Tibial nerve (tissue), 4 donors: ENCODE measurements at regions not wholly inside any gene's neighbourhood (a gene's known extent, or its start where the extent isn't known, plus 50 kb on each side); places are given as distances from the start of the nearest gene placed in this dataset.

Experiments
- DNase-seq, 2 donors: peaks; one replicate each; pipeline ENCODE4 v3.0.0-alpha.2; 2019; ENCODE audit warnings: low spot score in 2 of 2
- H3K27ac ChIP-seq, 4 donors: fragments of 200-600 bp; sonication (generic) in 3 of 4; one replicate each; pipeline ENCODE4 v1.5.1; 2017 to 2019; ENCODE audit warnings: mild to moderate bottlenecking in 1 of 4
- H3K27me3 ChIP-seq, 2 donors: fragments of 200-600 bp; sonication (generic) in 1 of 2; one replicate each; pipeline versions ENCODE4 v1.5.1 to v1.6.0; 2017 to 2019
- H3K36me3 ChIP-seq, 3 donors: fragments of 200-600 bp; sonication (generic); one replicate each; pipeline ENCODE4 v1.5.1; 2018 to 2019
- H3K4me1 ChIP-seq, 4 donors: fragments of 200-600 bp; sonication (generic) in 3 of 4; one replicate each; pipeline ENCODE4 v1.5.1; 2017 to 2019
- H3K4me3 ChIP-seq, 4 donors: fragments of 200-600 bp; sonication (generic) in 3 of 4; one replicate each; pipeline ENCODE4 v1.5.1; 2017 to 2019; ENCODE audit warnings: mild to moderate bottlenecking in 1 of 4, moderate library complexity in 1 of 4
- H3K9me3 ChIP-seq, 4 donors: fragments of 200-600 bp; sonication (generic) in 3 of 4; one replicate each; pipeline ENCODE4 v1.5.1; 2017 to 2019
- EP300 ChIP-seq, 2 donors: sonication (generic); formaldehyde crosslinking; IDR thresholded peaks; one replicate each; pipeline ENCODE4 v1.6.1; 2017; ENCODE audit warnings: antibody characterized with exemption in 2 of 2, mild to moderate bottlenecking in 1 of 2
- POLR2A ChIP-seq, 2 donors: fragments of 450-650 bp; IDR thresholded peaks; one replicate each; pipeline ENCODE4 v1.6.1; 2017; ENCODE audit warnings: antibody characterized with exemption in 2 of 2, mild to moderate bottlenecking in 2 of 2, moderate library complexity in 2 of 2
- WGBS, 2 donors: methylation state at CpG; one replicate each; pipeline ENCODE4 v1.1.5; 2018; 5-methylcytosine and 5-hydroxymethylcytosine counted together
- TF ChIP-seq, protein P1 (sequence below), 5 experiments: fragments of 200-600 bp in 3 of 5; fragments of 450-650 bp in 2 of 5; sonication (generic) in 3 of 5; IDR thresholded peaks; one replicate each; pipeline ENCODE4 v1.5.1; 2016 to 2019; ENCODE audit warnings: antibody characterized with exemption in 5 of 5, mild to moderate bottlenecking in 3 of 5, moderate library complexity in 2 of 5

DNA sequence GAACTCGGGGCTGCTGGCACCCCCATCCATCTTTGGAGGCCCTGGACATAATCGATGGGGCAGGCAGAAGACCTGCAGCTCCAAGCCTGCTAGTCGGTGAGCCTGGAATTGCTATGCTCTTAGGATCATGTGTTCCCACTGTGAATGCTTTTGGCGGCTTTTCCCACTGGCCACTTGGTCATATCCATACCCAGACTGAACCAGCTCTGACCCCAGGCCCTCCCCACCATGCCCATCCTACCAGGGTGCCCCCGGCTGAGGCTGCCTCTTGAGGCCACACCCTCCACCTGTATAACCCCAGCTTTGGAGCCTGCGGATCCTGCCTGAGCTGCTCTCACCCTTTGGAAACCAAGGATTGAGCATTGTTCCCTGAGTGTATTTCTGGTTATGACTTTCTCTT, 113.5 kb downstream of the TENT4A start:
- Histone ChIP-seq H3K27me3 (no peaks in the 10 kb centered on the region), H3K4me3 (no peak overlapping the region), H3K4me1 (no peaks in the 10 kb centered on the region), H3K36me3 (no peaks in the 10 kb centered on the region), H3K9me3 (peaks cover 0 to 14% (median 0%) of the 10 kb centered on the region in 4 donors), H3K27ac (no peak overlapping the region)
- 87 to 93% methylated on average over 6 of the region's 6 CpGs for WGBS, 2 donors
- DNase-seq: no peak
- TF ChIP-seq POLR2A (IDR thresholded peaks at IDR 0.05) (no peak), EP300 (IDR thresholded peaks at IDR 0.05) (no peak)
- TF ChIP-seq, protein P1, sequence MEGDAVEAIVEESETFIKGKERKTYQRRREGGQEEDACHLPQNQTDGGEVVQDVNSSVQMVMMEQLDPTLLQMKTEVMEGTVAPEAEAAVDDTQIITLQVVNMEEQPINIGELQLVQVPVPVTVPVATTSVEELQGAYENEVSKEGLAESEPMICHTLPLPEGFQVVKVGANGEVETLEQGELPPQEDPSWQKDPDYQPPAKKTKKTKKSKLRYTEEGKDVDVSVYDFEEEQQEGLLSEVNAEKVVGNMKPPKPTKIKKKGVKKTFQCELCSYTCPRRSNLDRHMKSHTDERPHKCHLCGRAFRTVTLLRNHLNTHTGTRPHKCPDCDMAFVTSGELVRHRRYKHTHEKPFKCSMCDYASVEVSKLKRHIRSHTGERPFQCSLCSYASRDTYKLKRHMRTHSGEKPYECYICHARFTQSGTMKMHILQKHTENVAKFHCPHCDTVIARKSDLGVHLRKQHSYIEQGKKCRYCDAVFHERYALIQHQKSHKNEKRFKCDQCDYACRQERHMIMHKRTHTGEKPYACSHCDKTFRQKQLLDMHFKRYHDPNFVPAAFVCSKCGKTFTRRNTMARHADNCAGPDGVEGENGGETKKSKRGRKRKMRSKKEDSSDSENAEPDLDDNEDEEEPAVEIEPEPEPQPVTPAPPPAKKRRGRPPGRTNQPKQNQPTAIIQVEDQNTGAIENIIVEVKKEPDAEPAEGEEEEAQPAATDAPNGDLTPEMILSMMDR (IDR thresholded peaks at IDR 0.05): no peak

DNA sequence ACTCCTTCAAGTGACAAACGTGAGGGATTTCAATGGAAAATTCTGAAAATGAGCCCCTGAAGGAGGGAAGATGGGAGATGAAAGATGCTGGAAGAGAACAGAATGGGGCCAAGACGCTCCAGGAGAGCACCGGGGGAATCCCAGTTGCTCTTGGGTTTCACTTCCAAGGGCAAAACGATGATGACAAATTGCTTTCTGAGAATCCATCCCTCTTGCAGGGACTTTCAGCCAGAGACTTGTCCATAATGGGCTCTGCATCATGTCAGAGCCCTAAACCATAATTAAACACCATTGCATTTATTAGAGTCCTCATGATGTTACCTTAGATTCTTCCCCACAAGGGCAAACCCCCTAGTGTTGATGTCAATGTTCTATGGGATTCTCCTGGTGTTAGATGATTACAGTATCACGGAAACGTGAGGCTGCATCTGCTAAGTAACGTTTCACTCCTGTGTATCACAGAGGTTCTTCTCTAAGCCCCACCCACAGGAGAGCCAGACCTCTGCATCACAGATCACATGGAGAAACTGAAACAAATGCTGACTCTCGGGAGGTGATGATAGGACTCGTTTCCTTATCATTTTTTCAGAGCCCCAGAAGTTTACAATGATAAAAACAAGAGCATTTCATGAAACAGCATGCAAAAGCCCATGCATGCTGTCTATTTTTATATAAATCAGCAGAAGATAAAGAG, 114.4 kb downstream of the TENT4A start:
- no peak for DNase-seq
- Histone ChIP-seq H3K27ac (no peak overlapping the region), H3K4me1 (no peaks in the 10 kb centered on the region), H3K36me3 (no peaks in the 10 kb centered on the region), H3K4me3 (peak overlapping the region in 2 of 4 donors; percentile 5 to 14), H3K9me3 (peaks cover 0 to 4% (median 0%) of the 10 kb centered on the region in 4 donors), H3K27me3 (no peaks in the 10 kb centered on the region)
- WGBS, 2 donors: 60 to 62% methylated on average over 9 of the region's 9 CpGs
- TF ChIP-seq, protein P1 (IDR thresholded peaks at IDR 0.05): no peak
- TF ChIP-seq EP300 (IDR thresholded peaks at IDR 0.05) (no peak), POLR2A (IDR thresholded peaks at IDR 0.05) (no peak)

- Histone ChIP-seq H3K4me3 (no peak overlapping the region), H3K9me3 (no peaks in the 10 kb centered on the region), H3K36me3 (no peaks in the 10 kb centered on the region), H3K4me1 (peaks cover 0 to 4% (median 0%) of the 10 kb centered on the region in 4 donors), H3K27me3 (no peaks in the 10 kb centered on the region), H3K27ac (no peak overlapping the region)
- 69 to 78% methylated on average over 5 of the region's 5 CpGs for WGBS, 2 donors
- no peak for DNase-seq
- TF ChIP-seq, protein P1 (IDR thresholded peaks at IDR 0.05): no peak
- no peak for TF ChIP-seq EP300 (IDR thresholded peaks at IDR 0.05)
- TF ChIP-seq POLR2A (IDR thresholded peaks at IDR 0.05): no peak
Observed at GRCh38 chr5:6829150-6829784, 116.0 kb downstream of the TENT4A start.

DNA sequence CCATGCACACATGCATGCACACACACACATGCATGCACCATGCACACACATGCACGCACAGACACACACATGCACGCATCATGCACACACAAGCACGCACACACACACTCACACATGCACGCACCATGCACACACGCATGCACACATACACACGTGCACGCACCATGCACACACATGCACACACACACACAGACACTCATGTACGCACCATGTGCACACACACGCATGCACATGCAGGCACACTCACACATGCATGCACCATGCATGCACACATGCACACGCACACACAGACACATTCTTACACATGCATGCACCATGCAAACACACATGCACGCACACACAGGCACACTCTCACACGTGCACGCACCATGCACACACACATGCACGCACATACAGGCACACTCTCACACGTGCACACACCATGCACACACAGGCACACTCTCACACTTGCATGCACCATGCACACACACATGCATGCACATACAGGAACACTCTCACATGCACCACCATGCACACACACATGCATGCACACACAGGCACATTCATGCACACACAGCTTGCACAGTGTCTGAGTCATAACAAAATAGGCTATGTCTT, 117.5 kb downstream of the TENT4A start:
- H3K27me3 ChIP-seq: no peaks in the 10 kb centered on the region
- no peaks in the 10 kb centered on the region for H3K9me3 ChIP-seq
- no peak overlapping the region for H3K4me3 ChIP-seq
- peaks cover 0 to 4% (median 0%) of the 10 kb centered on the region in 4 donors for H3K4me1 ChIP-seq
- H3K36me3 ChIP-seq: no peaks in the 10 kb centered on the region
- 90 to 93% methylated on average over 15 of the region's 15 CpGs for WGBS, 2 donors
- TF ChIP-seq, protein P1 (IDR thresholded peaks at IDR 0.05): no peak
- TF ChIP-seq POLR2A (IDR thresholded peaks at IDR 0.05) (no peak), EP300 (IDR thresholded peaks at IDR 0.05) (no peak)
- no peak overlapping the region for H3K27ac ChIP-seq
- DNase-seq: no peak
